Limb (tissue), 2 donors: ENCODE measurements at regions not wholly inside any gene's neighbourhood (a gene's known extent, or its start where the extent isn't known, plus 50 kb on each side); places are given as distances from the start of the nearest gene placed in this dataset.
"Not testable (repeated sequence)": the region's sequence is repeated elsewhere in the genome, so short reads cannot be mapped to it uniquely, and the experiment has no call there.

Experiments used
- DNase-seq, 2 donors: peaks; one replicate each; pipeline ENCODE4 v3.0.0-alpha.2; 2016; ENCODE audit errors: extremely low spot score in 2 of 2

- no peak for DNase-seq
Observed at GRCh38 chr3:11898611-11899325, 52.1 kb upstream of the TAMM41 start.

- not testable (repeated sequence) for DNase-seq
Observed at GRCh38 chr3:11899389-11899788, 52.7 kb upstream of the TAMM41 start.

GRCh38 chr3:11899826-11900225 is 53.1 kb upstream of the TAMM41 start:
- DNase-seq: no peak

GRCh38 chr3:11900824-11901223 is 54.1 kb upstream of the TAMM41 start:
- no peak for DNase-seq

- no peak for DNase-seq
Observed at GRCh38 chr3:11901286-11901875, 54.7 kb upstream of the TAMM41 start.

- no peak for DNase-seq
Observed at GRCh38 chr3:11903047-11903446, 56.4 kb upstream of the TAMM41 start.

GRCh38 chr3:11903447-11903846 is 56.8 kb upstream of the TAMM41 start:
- no peak for DNase-seq

GRCh38 chr3:11904157-11904556 is 57.5 kb upstream of the TAMM41 start:
- no peak for DNase-seq

GRCh38 chr3:11906407-11906806 is 59.7 kb upstream of the TAMM41 start:
- no peak for DNase-seq

GRCh38 chr3:11907667-11908660 is 61.3 kb upstream of the TAMM41 start:
- DNase-seq: no peak

- DNase-seq: no peak
Observed at GRCh38 chr3:11908981-11909698, 62.5 kb upstream of the TAMM41 start.

GRCh38 chr3:11909726-11910125 is 63.0 kb upstream of the TAMM41 start:
- no peak for DNase-seq

- DNase-seq: not testable (repeated sequence)
Observed at GRCh38 chr3:11910216-11910930, 63.7 kb upstream of the TAMM41 start.

GRCh38 chr3:11910971-11911531 is 64.4 kb upstream of the TAMM41 start:
- DNase-seq: peak in 1 of 2 donors; percentile 18

- peak in 1 of 2 donors; percentile 9 for DNase-seq
Observed at GRCh38 chr3:11911887-11912286, 65.2 kb upstream of the TAMM41 start.

GRCh38 chr3:11913316-11913715 is 66.6 kb upstream of the TAMM41 start:
- DNase-seq: no peak

- DNase-seq: no peak
Observed at GRCh38 chr3:11914041-11914440, 67.4 kb upstream of the TAMM41 start.

- DNase-seq: no peak
Observed at GRCh38 chr3:11914651-11915050, 68.0 kb upstream of the TAMM41 start.

GRCh38 chr3:11915621-11916424 is 69.1 kb upstream of the TAMM41 start:
- DNase-seq: no peak

- DNase-seq: not testable (repeated sequence)
Observed at GRCh38 chr3:11916425-11916762, 69.7 kb upstream of the TAMM41 start.
